Right lobe of liver (tissue), 4 donors: ENCODE measurements at regions not wholly inside any gene's neighbourhood (a gene's known extent, or its start where the extent isn't known, plus 50 kb on each side); places are given as distances from the start of the nearest gene placed in this dataset.

ENCODE experiments used
- CTCF ChIP-seq, 4 donors: fragments of 200-600 bp in 3 of 4; fragments of 450-650 bp in 1 of 4; IDR thresholded peaks; one replicate each; pipeline versions ENCODE4 v1.5.1 to v1.8.0; 2016 to 2022; ENCODE audit warnings: antibody characterized with exemption in 4 of 4, mild to moderate bottlenecking in 2 of 4
- POLR2A ChIP-seq: fragments of 450-650 bp; IDR thresholded peaks from one replicate; pipeline ENCODE4 v1.6.1; 2017; ENCODE audit warnings: antibody characterized with exemption, mild to moderate bottlenecking
- donor health status: DM: no; HTN: no; CAD: no.
- donor health status: DM: no; HTN: no; CAD: no.
- donor health status: DM: no; HTN: yes; CAD: no.

GRCh38 chr9:117916291-117916690, 212.1 kb downstream of the TLR4 start:
- no peak for TF ChIP-seq POLR2A
- no peak for TF ChIP-seq CTCF (IDR thresholded peaks at IDR 0.05)
